A673 (cell line): ENCODE measurements at regions not wholly inside any gene's neighbourhood (a gene's known extent, or its start where the extent isn't known, plus 50 kb on each side); places are given as distances from the start of the nearest gene placed in this dataset.

Experiments
- BruUV-seq: library from RNA; stranded (reverse); fragments of 400-500 nt; replicated peaks from 2 replicates; lab custom pipeline; 2021; lab: Mats Ljungman, UMichigan
- CTCF ChIA-PET: fragments of 300-600 bp; sonication (Branson Sonifier 250); formaldehyde crosslinking; loops from one replicate; lab custom pipeline; 2022; ENCODE audit warnings: antibody characterized with exemption; lab: Charles Lee
- POLR2A ChIA-PET: fragments of 300-600 bp; sonication (Branson Sonifier 250); formaldehyde crosslinking; loops from one replicate; lab custom pipeline; 2022; ENCODE audit warnings: antibody characterized with exemption; ENCODE audit not compliant: low non-redundant PET; lab: Charles Lee
- DNase-seq: peaks from one replicate; pipeline ENCODE4 v3.0.0-alpha.2; 2015; ENCODE audit warnings: low spot score
- H3K27ac ChIP-seq: fragments of 200-600 bp; sonication (generic); 2 replicates; pipeline ENCODE4 v1.5.1; 2016; ENCODE audit warnings: mixed run types, low read depth, mild to moderate bottlenecking, mixed read lengths, antibody characterized with exemption, low read length; ENCODE audit not compliant: poor library complexity, severe bottlenecking
- H3K27me3 ChIP-seq: fragments of 200-600 bp; sonication (generic); replicated peaks from 2 replicates; pipeline ENCODE4 v1.6.1; 2017; ENCODE audit warnings: mixed run types, low read depth, mild to moderate bottlenecking, mixed read lengths, antibody characterized with exemption, low read length; ENCODE audit not compliant: insufficient read depth, poor library complexity
- H3K36me3 ChIP-seq: fragments of 200-600 bp; sonication (generic); 2 replicates; pipeline ENCODE4 v1.6.1; 2016; ENCODE audit warnings: mixed run types, mild to moderate bottlenecking, mixed read lengths, antibody characterized with exemption, low read length; ENCODE audit not compliant: insufficient read depth, poor library complexity, severe bottlenecking
- H3K4me1 ChIP-seq: fragments of 200-600 bp; sonication (generic); 2 replicates; pipeline ENCODE4 v1.6.1; 2017; ENCODE audit warnings: mixed run types, mild to moderate bottlenecking, mixed read lengths, antibody characterized with exemption, low read length; ENCODE audit not compliant: insufficient read depth, poor library complexity, severe bottlenecking
- H3K4me3 ChIP-seq: fragments of 200-600 bp; sonication (generic); 2 replicates; pipeline ENCODE4 v1.5.1; 2016; ENCODE audit warnings: low read depth, mixed run types, mild to moderate bottlenecking, mixed read lengths, low read length; ENCODE audit not compliant: poor library complexity, severe bottlenecking
- H3K9me3 ChIP-seq: fragments of 200-600 bp; sonication (generic); 2 replicates; pipeline ENCODE4 v1.6.1; 2016; ENCODE audit warnings: mixed run types, low read depth, mild to moderate bottlenecking, mixed read lengths, antibody characterized with exemption, low read length; ENCODE audit not compliant: poor library complexity, severe bottlenecking
- CTCF ChIP-seq: fragments of 300-800, 200-600 bp; sonication (generic); conservative IDR thresholded peaks from 2 replicates; pipeline ENCODE4 v1.5.1; 2017; ENCODE audit warnings: low read depth, mild to moderate bottlenecking, antibody characterized with exemption, low read length, moderate library complexity, mixed read lengths
- EZH2 ChIP-seq: fragments of 200-600 bp; sonication (generic); IDR thresholded peaks from 2 replicates; pipeline ENCODE4 v1.6.1; 2017; ENCODE audit warnings: borderline replicate concordance, low read depth, mild to moderate bottlenecking, mixed read lengths, antibody characterized with exemption, low read length; ENCODE audit not compliant: poor library complexity, severe bottlenecking
- intact Hi-C: fragments of 100-400 bp; cut with micrococcal nuclease; formaldehyde crosslinking; loops from one replicate; pipeline ENCODE4 v1.10.0; 2022; ENCODE audit not compliant: unreplicated experiment

GRCh38 chr16:5328546-5328945 is 231.0 kb upstream of the EEF2KMT start:
- peak; percentile 4 for DNase-seq
- Histone ChIP-seq H3K4me3 (no peak overlapping the region), H3K9me3 (no peaks in the 10 kb centered on the region), H3K4me1 (no peaks in the 10 kb centered on the region), H3K27me3 (peaks cover 34% of the 10 kb centered on the region), H3K27ac (no peak overlapping the region), H3K36me3 (no peaks in the 10 kb centered on the region)
- no TSS peak for BruUV-seq
- intact Hi-C loops, result no loop called here
- ChIA-PET POLR2A (no interaction called here), CTCF (interaction anchor here (0.5 kb wide), 1 partner anchor 49 kb away, joined by 8 read pairs; no protein-coding TSS in a partner anchor)
- TF ChIP-seq EZH2 (no peak), CTCF (no peak)

- Histone ChIP-seq H3K4me1 (no peaks in the 10 kb centered on the region), H3K27me3 (peaks cover 32% of the 10 kb centered on the region), H3K36me3 (no peaks in the 10 kb centered on the region), H3K27ac (no peak overlapping the region), H3K4me3 (no peak overlapping the region), H3K9me3 (no peaks in the 10 kb centered on the region)
- intact Hi-C loops, result no loop called here
- DNase-seq, result no peak
- CTCF ChIA-PET, result no interaction called here
- TF ChIP-seq CTCF (no peak), EZH2 (no peak)
- BruUV-seq, result no TSS peak
- POLR2A ChIA-PET, result no interaction called here
Measured at GRCh38 chr16:5326395-5326794, 228.8 kb upstream of the EEF2KMT start.

DNA sequence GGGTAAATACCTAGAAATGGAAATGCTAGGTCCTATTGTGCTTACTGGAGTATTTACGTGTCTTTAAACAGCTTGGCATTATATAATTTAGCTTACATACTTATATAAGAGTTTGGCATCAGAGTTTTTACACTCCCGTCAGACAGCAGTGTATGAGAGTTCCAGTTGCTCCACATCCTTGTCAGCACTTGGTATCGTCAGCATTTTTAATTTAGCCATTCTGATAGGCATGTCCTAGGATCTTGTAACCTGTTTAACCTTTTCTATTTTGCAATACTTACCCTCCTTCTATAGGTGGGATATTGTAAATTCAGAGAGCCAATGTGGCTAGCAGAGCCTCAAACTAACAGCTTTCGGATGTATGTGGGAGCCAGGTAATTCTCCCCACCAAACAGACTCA is 228.3 kb upstream of the EEF2KMT start:
- POLR2A ChIA-PET, result no interaction called here
- intact Hi-C loops, result no loop called here
- H3K4me1 ChIP-seq, result no peaks in the 10 kb centered on the region
- H3K27me3 ChIP-seq, result peaks cover 32% of the 10 kb centered on the region
- H3K9me3 ChIP-seq, result no peaks in the 10 kb centered on the region
- H3K36me3 ChIP-seq, result no peaks in the 10 kb centered on the region
- no TSS peak for BruUV-seq
- DNase-seq, result no peak
- H3K4me3 ChIP-seq, result no peak overlapping the region
- CTCF ChIA-PET, result no interaction called here
- TF ChIP-seq EZH2 (no peak), CTCF (no peak)
- H3K27ac ChIP-seq, result no peak overlapping the region
